ENCODE measurements at regions not wholly inside any gene's neighbourhood (a gene's known extent, or its start where the extent isn't known, plus 50 kb on each side); places are given as distances from the start of the nearest gene placed in this dataset.

DNA sequence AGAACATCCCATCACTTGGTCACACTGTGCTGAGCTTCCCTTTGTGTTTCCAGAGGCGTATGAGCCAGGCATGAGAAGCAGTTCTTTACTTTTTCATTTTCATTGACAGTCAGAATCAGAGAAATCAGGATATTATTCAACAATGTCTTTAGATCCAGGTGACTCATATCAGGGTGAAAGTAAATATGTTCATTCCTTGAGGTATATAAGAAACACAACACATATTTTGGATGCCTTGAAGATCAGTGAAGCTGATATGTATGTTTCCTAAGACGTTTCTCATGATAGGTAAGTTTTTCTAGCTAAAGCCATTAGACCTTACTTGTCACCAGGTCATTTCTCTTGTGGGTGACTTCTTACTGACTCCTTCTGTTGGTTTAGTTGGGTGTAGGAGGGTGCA lies 505.6 kb downstream of the CDH26 start:
- ChIA-PET POLR2A (interaction anchor here (0.6 kb wide), 1 partner anchor 858 kb away, joined by 3 read pairs; no protein-coding TSS in a partner anchor), CTCF (interaction anchor here (1.5 kb wide), 1 partner anchor 201 kb away, joined by 3 read pairs; no protein-coding TSS in a partner anchor)
- no peaks in the 10 kb centered on the region for H3K9me3 ChIP-seq (ENCODE audit: control insufficient read depth, insufficient read depth, low read depth, low read length)

More for the DNA sequence above, 505.6 kb downstream of the CDH26 start:
- no peak for TF ChIP-seq BCL11B (tag by site-specific recombination; IDR thresholded peaks at IDR 0.05; ENCODE audit: low read depth)
- TF ChIP-seq YY2 (tag by site-specific recombination; IDR thresholded peaks at IDR 0.05): no peak
- TF ChIP-seq REST (tag by site-specific recombination; IDR thresholded peaks at IDR 0.05): no peak
- TF ChIP-seq, protein P1, sequence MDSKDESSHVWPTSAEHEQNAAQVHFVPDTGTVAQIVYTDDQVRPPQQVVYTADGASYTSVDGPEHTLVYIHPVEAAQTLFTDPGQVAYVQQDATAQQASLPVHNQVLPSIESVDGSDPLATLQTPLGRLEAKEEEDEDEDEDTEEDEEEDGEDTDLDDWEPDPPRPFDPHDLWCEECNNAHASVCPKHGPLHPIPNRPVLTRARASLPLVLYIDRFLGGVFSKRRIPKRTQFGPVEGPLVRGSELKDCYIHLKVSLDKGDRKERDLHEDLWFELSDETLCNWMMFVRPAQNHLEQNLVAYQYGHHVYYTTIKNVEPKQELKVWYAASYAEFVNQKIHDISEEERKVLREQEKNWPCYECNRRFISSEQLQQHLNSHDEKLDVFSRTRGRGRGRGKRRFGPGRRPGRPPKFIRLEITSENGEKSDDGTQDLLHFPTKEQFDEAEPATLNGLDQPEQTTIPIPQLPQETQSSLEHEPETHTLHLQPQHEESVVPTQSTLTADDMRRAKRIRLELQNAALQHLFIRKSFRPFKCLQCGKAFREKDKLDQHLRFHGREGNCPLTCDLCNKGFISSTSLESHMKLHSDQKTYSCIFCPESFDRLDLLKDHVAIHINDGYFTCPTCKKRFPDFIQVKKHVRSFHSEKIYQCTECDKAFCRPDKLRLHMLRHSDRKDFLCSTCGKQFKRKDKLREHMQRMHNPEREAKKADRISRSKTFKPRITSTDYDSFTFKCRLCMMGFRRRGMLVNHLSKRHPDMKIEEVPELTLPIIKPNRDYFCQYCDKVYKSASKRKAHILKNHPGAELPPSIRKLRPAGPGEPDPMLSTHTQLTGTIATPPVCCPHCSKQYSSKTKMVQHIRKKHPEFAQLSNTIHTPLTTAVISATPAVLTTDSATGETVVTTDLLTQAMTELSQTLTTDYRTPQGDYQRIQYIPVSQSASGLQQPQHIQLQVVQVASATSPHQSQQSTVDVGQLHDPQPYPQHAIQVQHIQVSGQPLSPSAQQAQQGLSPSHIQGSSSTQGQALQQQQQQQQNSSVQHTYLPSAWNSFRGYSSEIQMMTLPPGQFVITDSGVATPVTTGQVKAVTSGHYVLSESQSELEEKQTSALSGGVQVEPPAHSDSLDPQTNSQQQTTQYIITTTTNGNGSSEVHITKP (tag by site-specific recombination; IDR thresholded peaks at IDR 0.05): no peak
- TF ChIP-seq, protein P2, sequence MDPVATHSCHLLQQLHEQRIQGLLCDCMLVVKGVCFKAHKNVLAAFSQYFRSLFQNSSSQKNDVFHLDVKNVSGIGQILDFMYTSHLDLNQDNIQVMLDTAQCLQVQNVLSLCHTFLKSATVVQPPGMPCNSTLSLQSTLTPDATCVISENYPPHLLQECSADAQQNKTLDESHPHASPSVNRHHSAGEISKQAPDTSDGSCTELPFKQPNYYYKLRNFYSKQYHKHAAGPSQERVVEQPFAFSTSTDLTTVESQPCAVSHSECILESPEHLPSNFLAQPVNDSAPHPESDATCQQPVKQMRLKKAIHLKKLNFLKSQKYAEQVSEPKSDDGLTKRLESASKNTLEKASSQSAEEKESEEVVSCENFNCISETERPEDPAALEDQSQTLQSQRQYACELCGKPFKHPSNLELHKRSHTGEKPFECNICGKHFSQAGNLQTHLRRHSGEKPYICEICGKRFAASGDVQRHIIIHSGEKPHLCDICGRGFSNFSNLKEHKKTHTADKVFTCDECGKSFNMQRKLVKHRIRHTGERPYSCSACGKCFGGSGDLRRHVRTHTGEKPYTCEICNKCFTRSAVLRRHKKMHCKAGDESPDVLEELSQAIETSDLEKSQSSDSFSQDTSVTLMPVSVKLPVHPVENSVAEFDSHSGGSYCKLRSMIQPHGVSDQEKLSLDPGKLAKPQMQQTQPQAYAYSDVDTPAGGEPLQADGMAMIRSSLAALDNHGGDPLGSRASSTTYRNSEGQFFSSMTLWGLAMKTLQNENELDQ (tag by site-specific recombination; IDR thresholded peaks at IDR 0.05; ENCODE audit: low read depth): no peak
- TF ChIP-seq, protein P3, sequence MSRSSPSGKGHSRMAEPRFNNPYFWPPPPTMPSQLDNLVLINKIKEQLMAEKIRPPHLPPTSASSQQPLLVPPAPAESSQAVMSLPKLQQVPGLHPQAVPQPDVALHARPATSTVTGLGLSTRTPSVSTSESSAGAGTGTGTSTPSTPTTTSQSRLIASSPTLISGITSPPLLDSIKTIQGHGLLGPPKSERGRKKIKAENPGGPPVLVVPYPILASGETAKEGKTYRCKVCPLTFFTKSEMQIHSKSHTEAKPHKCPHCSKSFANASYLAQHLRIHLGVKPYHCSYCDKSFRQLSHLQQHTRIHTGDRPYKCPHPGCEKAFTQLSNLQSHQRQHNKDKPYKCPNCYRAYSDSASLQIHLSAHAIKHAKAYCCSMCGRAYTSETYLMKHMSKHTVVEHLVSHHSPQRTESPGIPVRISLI (tag by site-specific recombination; IDR thresholded peaks at IDR 0.05): no peak
- no peak for TF ChIP-seq ZNF114 (tag by site-specific recombination; IDR thresholded peaks at IDR 0.05)
- no peak for TF ChIP-seq ZNF792 (tag by site-specific recombination; IDR thresholded peaks at IDR 0.05)
- no peak for TF ChIP-seq REPIN1 (tag by site-specific recombination; IDR thresholded peaks at IDR 0.05; ENCODE audit: low read depth)
- no peak for TF ChIP-seq HOXD13 (CRISPR knock-in tag; IDR thresholded peaks at IDR 0.05; ENCODE audit: borderline replicate concordance)
- TF ChIP-seq, protein P4, sequence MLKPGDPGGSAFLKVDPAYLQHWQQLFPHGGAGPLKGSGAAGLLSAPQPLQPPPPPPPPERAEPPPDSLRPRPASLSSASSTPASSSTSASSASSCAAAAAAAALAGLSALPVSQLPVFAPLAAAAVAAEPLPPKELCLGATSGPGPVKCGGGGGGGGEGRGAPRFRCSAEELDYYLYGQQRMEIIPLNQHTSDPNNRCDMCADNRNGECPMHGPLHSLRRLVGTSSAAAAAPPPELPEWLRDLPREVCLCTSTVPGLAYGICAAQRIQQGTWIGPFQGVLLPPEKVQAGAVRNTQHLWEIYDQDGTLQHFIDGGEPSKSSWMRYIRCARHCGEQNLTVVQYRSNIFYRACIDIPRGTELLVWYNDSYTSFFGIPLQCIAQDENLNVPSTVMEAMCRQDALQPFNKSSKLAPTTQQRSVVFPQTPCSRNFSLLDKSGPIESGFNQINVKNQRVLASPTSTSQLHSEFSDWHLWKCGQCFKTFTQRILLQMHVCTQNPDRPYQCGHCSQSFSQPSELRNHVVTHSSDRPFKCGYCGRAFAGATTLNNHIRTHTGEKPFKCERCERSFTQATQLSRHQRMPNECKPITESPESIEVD (tag by site-specific recombination; IDR thresholded peaks at IDR 0.05): no peak
- no peak for TF ChIP-seq ZNF16 (tag by site-specific recombination; IDR thresholded peaks at IDR 0.05; ENCODE audit: low read depth)
- TF ChIP-seq KLF1 (tag by site-specific recombination; IDR thresholded peaks at IDR 0.05): no peak
- TF ChIP-seq ZNF654 (tag by site-specific recombination; IDR thresholded peaks at IDR 0.05; ENCODE audit: low read depth): no peak
- no peak for TF ChIP-seq ZNF302 (tag by site-specific recombination; IDR thresholded peaks at IDR 0.05; ENCODE audit: low read depth)
- no peak overlapping the region for H3K27ac ChIP-seq (ENCODE audit: extremely low read depth, low read depth, low read length)
- H3K4me3 ChIP-seq (ENCODE audit: low read depth, low read length): no peak overlapping the region
- no peaks in the 10 kb centered on the region for H3K36me3 ChIP-seq (ENCODE audit: control insufficient read depth in 2 of 2, insufficient read depth in 1 of 2, low read length in 2 of 2)
- no peaks in the 10 kb centered on the region for H3K4me1 ChIP-seq (ENCODE audit: control insufficient read depth, insufficient read depth, low read length)

Data from HEK293 (cell line).